ENCODE measurements at regions not wholly inside any gene's neighbourhood (a gene's known extent, or its start where the extent isn't known, plus 50 kb on each side); places are given as distances from the start of the nearest gene placed in this dataset.
"Not testable (repeated sequence)": the region's sequence is repeated elsewhere in the genome, so short reads cannot be mapped to it uniquely, and the experiment has no call there.

DNA sequence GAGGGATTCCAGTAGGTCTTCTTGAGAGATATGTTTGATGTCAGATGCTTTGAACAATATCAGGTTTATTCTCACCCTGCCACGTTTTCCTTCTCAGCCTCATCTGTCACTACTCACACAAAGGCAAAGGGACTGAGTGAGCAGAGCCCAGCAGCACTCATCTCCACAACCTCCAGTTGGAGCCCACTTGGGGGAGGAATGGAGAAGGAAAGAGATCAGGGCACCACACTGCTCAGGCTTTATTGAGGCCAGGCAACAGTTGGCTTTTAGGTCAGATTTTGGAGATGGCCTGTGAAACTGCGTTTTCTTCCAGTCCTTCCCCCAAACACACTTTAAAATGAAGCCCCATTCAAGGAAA is 57.3 kb upstream of the SEC22B start:
- DNase-seq (ENCODE audit: low spot score) = not testable (repeated sequence)

DNA sequence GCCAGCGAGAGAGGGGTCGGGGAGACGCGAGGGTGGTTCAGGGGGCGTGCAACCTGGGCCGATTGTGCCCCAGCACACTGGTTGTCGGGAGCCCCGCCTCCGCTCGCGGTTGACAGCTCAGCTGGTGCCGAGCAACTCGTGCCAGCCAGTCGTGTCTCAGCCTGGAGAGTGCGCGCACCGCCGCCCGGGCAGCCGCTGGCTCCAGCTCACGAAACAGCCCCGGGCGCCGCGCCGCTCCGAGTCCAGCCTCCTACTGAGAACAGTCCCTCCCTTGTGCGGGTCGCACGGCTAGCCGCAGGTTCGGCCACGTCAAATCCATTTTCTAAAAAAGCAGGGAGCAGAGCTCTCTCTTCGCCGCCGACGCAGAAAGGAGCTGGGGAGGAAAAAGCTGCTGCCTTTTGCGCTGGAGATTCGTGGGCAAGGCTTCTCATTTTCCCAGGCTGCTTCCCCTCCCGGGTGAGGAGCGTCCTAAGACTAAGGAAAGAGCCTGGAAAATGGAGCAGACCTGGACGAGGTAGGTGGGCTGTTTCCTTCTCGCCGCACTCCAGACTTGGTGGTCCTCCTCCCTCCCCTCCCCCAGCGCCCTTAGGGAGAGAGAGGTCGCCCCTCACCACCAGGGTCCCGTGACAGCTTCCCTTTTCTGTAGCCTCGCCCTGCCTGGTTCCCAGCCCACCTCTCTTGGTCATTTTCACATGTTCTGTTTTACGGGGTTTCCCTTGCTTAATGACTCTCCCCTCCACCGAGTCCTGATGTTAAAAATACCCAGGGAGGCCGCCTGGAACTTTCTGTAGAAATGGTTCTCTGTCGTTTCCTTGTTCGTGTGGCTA is 56.7 kb upstream of the SEC22B start:
- not testable (repeated sequence) for DNase-seq (ENCODE audit: low spot score)

DNA sequence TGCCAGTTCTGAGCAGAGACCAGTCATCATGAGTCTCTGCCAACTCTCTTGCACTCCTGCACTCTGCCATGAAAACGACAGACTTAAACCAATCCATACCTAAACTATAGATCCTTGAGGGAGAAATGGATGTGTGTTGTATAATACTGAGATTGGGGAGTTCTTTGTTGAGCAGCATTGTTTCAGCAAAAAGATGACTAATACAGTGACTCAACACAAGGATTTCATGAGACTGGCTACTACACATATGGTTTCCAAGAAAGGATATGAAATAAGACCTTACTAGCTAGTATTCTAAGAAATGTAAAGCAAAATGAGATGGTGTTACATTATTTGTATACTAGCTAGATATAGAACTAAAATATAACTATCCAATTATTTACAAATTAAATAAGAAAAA is 53.5 kb upstream of the SEC22B start:
- not testable (repeated sequence) for DNase-seq (ENCODE audit: low spot score)

All from germinal center (tissue), 1 donor.